NT2/D1 (cell line): ENCODE measurements at regions not wholly inside any gene's neighbourhood (a gene's known extent, or its start where the extent isn't known, plus 50 kb on each side); places are given as distances from the start of the nearest gene placed in this dataset.

ENCODE experiments used
- DNase-seq: peaks from one replicate; pipeline ENCODE4 v3.0.0-alpha.2; 2011; ENCODE audit warnings: low read depth, low spot score
- H3K27me3 ChIP-seq: 2 replicates; pipeline ENCODE4 v1.6.0; 2011; ENCODE audit warnings: mild to moderate bottlenecking; ENCODE audit not compliant: insufficient read length, insufficient read depth
- H3K36me3 ChIP-seq: 2 replicates; pipeline ENCODE4 v1.6.1; 2011; ENCODE audit warnings: mild to moderate bottlenecking, low read length, mixed read lengths; ENCODE audit not compliant: insufficient read depth, insufficient read length
- H3K4me1 ChIP-seq: 2 replicates; pipeline ENCODE4 v1.5.1; 2011; ENCODE audit not compliant: insufficient read depth, insufficient read length
- H3K4me3 ChIP-seq: 2 replicates; pipeline ENCODE4 v1.5.1; 2011; ENCODE audit warnings: low read depth; ENCODE audit not compliant: insufficient read length
- H3K9ac ChIP-seq: 2 replicates; pipeline ENCODE4 v1.6.0; 2011; ENCODE audit warnings: low read depth; ENCODE audit not compliant: insufficient read length
- H3K9me3 ChIP-seq: 2 replicates; pipeline ENCODE4 v1.5.1; 2011; ENCODE audit warnings: mild to moderate bottlenecking, low read length; ENCODE audit not compliant: insufficient read depth
- SUZ12 ChIP-seq: IDR thresholded peaks from 2 replicates; pipeline ENCODE4 v1.6.1; 2011; ENCODE audit not compliant: insufficient read length, insufficient read depth; ENCODE audit errors: extremely low read depth
- YY1 ChIP-seq: IDR thresholded peaks from 2 replicates; pipeline ENCODE4 v1.6.1; 2011; ENCODE audit not compliant: insufficient read length, insufficient read depth
- ZNF274 ChIP-seq: IDR thresholded peaks from 2 replicates; pipeline ENCODE4 v1.6.1; 2011; ENCODE audit warnings: mild to moderate bottlenecking, low read depth, low read length

GRCh38 chr22:34804091-34804490, 261.9 kb upstream of the ISX start:
- Histone ChIP-seq H3K36me3 (no peaks in the 10 kb centered on the region), H3K4me3 (no peak overlapping the region), H3K9ac (no peak overlapping the region), H3K4me1 (peaks cover 2% of the 10 kb centered on the region), H3K9me3 (no peaks in the 10 kb centered on the region; the same call in 1 of the 2 replicates), H3K27me3 (no peaks in the 10 kb centered on the region)
- TF ChIP-seq ZNF274 (no peak), SUZ12 (no peak), YY1 (no peak)
- no peak for DNase-seq

GRCh38 chr22:34804604-34805003, 261.4 kb upstream of the ISX start:
- Histone ChIP-seq H3K9ac (no peak overlapping the region), H3K27me3 (no peaks in the 10 kb centered on the region), H3K9me3 (no peaks in the 10 kb centered on the region; the same call in 1 of the 2 replicates), H3K4me1 (peaks cover 2% of the 10 kb centered on the region), H3K36me3 (no peaks in the 10 kb centered on the region), H3K4me3 (no peak overlapping the region)
- no peak for TF ChIP-seq YY1
- TF ChIP-seq ZNF274, result no peak
- no peak for TF ChIP-seq SUZ12
- DNase-seq, result no peak

GRCh38 chr22:34805771-34806170, 260.2 kb upstream of the ISX start:
- no peak overlapping the region for H3K9ac ChIP-seq
- H3K36me3 ChIP-seq, result no peaks in the 10 kb centered on the region
- peaks cover 2% of the 10 kb centered on the region for H3K4me1 ChIP-seq
- H3K27me3 ChIP-seq, result no peaks in the 10 kb centered on the region
- H3K9me3 ChIP-seq, result no peaks in the 10 kb centered on the region; the same call in 1 of the 2 replicates
- no peak for TF ChIP-seq SUZ12
- TF ChIP-seq ZNF274, result no peak
- no peak for TF ChIP-seq YY1
- no peak for DNase-seq
- no peak overlapping the region for H3K4me3 ChIP-seq

GRCh38 chr22:34808618-34809017, 257.3 kb upstream of the ISX start:
- Histone ChIP-seq H3K9me3 (no peaks in the 10 kb centered on the region; the same call in 1 of the 2 replicates), H3K27me3 (no peaks in the 10 kb centered on the region), H3K4me3 (no peak overlapping the region), H3K4me1 (peaks cover 2% of the 10 kb centered on the region), H3K9ac (no peak overlapping the region), H3K36me3 (no peaks in the 10 kb centered on the region)
- TF ChIP-seq SUZ12 (no peak), ZNF274 (no peak), YY1 (no peak)
- DNase-seq, result no peak

GRCh38 chr22:34812631-34813030, 253.3 kb upstream of the ISX start:
- Histone ChIP-seq H3K9ac (no peak overlapping the region), H3K27me3 (no peaks in the 10 kb centered on the region), H3K9me3 (peaks cover 14% of the 10 kb centered on the region; the same call in 1 of the 2 replicates), H3K4me3 (no peak overlapping the region), H3K4me1 (peaks cover 2% of the 10 kb centered on the region), H3K36me3 (no peaks in the 10 kb centered on the region)
- no peak for DNase-seq
- TF ChIP-seq ZNF274 (no peak), YY1 (no peak), SUZ12 (no peak)

- no peak overlapping the region for H3K9ac ChIP-seq
- no peaks in the 10 kb centered on the region for H3K27me3 ChIP-seq
- no peak for DNase-seq
- H3K4me1 ChIP-seq, result no peaks in the 10 kb centered on the region
- H3K4me3 ChIP-seq, result no peak overlapping the region
- no peaks in the 10 kb centered on the region for H3K36me3 ChIP-seq
- TF ChIP-seq ZNF274 (no peak), SUZ12 (no peak), YY1 (no peak)
- peaks cover 14% of the 10 kb centered on the region; the same call in 1 of the 2 replicates for H3K9me3 ChIP-seq
Measured at GRCh38 chr22:34814260-34815025, 251.5 kb upstream of the ISX start.

- no peaks in the 10 kb centered on the region for H3K27me3 ChIP-seq
- DNase-seq, result no peak
- TF ChIP-seq SUZ12 (no peak), YY1 (no peak)
- no peaks in the 10 kb centered on the region for H3K4me1 ChIP-seq
- H3K4me3 ChIP-seq, result no peak overlapping the region
- H3K36me3 ChIP-seq, result no peaks in the 10 kb centered on the region
- no peak overlapping the region for H3K9ac ChIP-seq
- H3K9me3 ChIP-seq, result no peaks in the 10 kb centered on the region
Measured at GRCh38 chr22:34829485-34829884, 236.5 kb upstream of the ISX start.
